Right ventricle myocardium inferior (tissue), 1 donor: ENCODE measurements at regions not wholly inside any gene's neighbourhood (a gene's known extent, or its start where the extent isn't known, plus 50 kb on each side); places are given as distances from the start of the nearest gene placed in this dataset.
"Not testable (repeated sequence)": the region's sequence is repeated elsewhere in the genome, so short reads cannot be mapped to it uniquely, and the experiment has no call there.

Source experiments
- ATAC-seq: fragments of 200-7000 bp; cut with Tn5 transposase; one replicate; pipeline ENCODE4 v1.9.1; 2020; ENCODE audit warnings: mild to moderate bottlenecking, moderate library complexity
- DNase-seq: peaks from one replicate; pipeline ENCODE4 v3.0.0; 2021; ENCODE audit errors: missing footprints
- intact Hi-C: fragments of 100-400 bp; cut with DNase I; formaldehyde crosslinking; loops from one replicate; pipeline ENCODE4 v1.11.0; 2022
- donor health status: DM: no; HTN: yes; CAD: no; lungs with severe emphysema.

DNA sequence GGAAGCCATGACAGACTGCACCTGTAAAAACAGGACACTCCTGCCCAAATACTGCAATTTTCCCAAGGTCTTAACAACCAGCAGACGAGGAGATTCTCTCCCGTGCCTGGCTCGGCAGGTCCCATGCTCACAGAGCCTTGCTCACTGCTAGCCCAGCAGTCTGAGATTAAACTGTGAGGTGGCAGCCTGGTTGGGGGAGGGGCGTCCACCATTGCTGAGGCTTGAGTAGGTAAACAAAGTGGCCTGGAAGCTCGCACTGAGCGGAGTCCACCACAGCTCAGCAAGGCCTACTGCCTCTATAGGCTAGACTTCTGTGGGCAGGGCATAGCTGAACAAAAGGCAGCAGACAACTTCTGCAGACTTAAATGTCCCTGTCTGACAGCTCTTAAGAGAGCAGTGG, 80.3 kb downstream of the ANXA5 start:
- peak; percentile 27 for DNase-seq
- ATAC-seq, intact Hi-C loops: not testable (repeated sequence)

DNA sequence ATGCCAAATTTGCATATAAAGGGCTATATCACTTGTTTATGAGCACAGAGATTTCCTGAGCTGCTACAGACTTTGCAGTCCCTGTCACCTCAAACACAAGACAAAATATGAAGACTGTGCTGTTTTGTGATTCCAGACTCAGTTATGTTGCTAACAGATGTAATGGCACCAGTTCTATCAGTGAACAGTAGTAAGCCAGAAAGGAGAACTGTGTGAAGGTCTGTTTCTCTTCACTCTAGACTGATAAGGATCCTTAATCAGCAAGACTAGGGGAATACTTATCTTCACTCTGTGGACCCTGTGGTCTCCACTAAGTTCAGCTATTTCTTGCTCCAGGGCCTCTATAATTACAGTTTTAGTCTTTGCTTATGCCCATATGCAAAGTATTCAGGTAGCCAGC, 82.7 kb downstream of the ANXA5 start:
- ATAC-seq (no peak), DNase-seq (no peak)
- intact Hi-C loops, result no loop called here

DNA sequence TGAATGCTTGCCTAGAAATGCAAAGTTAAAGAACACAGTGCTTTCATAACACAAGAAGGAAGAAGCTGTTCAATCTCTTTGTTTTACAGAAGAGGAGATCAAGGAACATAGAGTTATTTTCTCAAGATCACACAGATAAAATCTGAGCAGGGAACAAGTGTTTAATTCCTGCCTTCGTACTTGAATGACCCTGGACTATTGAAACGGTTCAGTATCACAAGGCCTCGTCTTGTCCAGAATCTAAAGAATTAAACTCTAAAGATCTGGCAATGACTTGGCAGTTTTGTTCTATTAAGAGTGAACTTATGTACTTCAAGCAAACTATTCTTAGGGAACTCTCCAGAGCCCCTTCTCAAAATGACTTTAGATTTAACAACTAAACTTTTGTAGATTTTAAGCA, 97.7 kb downstream of the ANXA5 start:
- intact Hi-C loops, result loop anchor here (5.0 kb wide), 1 partner anchor 137 kb away; no protein-coding TSS in a partner anchor
- no peak for DNase-seq
- no peak for ATAC-seq

DNA sequence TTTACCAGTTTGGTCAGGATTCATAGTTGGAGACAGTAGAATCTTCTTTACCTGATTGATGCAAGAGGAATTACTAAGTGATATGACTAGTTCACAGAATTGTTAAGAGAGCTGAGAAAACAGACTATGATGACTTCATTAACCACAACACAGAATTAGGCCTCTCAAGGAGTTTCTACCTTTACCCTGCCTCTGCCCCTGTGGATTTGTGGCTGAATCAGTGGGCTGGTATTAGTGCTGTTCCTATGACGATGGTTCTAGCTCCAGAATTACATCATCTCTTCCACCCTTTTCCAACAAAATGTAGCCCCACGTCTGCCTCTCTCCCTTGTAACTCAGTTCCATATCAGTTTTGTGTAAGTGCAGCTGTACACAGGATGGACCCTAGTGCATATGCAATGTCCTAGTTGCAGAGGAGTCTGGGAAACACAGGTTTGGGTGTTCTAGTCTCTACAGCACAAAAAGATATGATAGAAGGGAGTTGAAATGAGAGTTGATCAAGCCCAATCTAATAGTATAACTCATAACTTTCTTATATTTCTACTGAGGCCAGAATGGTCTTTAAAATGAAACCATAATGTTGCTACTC, 99.3 kb downstream of the ANXA5 start:
- DNase-seq, result no peak
- intact Hi-C loops, result loop anchor here (5.0 kb wide), 1 partner anchor 135 kb away; no protein-coding TSS in a partner anchor
- no peak for ATAC-seq

DNA sequence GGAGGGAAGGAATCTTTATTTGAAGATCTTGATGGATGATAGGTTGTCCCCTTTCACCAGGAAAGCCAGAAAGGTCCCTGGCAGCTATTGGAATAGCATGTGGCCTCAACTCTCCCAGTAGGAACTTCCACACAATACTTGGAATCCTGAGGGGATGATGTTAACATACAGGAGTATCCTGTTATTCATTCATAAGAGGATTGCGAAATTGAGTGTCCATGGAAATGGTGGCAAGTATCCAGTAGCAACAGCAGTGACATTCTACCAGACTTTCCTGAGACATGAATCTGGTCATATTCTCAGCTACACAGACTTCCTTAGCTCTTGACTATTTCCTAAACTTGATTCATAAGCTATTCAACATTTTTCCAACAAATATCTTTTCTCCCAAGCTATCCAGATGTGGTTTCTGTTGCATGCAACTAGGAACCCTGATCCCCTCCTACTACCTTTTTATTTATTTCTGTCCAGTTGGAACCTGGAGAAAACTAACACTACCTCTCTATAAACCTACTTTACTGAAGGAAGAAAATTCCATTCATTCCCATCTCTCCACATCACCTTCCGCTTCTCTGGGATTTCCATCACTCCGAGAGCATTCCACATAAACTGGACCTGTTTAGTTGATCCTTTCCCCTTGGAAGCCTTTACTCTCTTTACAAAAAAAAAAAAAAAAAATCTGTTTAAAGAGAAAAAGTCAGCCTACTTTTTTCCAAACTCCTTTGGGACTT, 101.8 kb downstream of the ANXA5 start:
- ATAC-seq (peak; percentile 95), DNase-seq (no peak)
- intact Hi-C loops, result loop anchor here (1.0 to 5.0 kb wide), 2 partner anchors 43 to 133 kb away; no protein-coding TSS in a partner anchor

DNA sequence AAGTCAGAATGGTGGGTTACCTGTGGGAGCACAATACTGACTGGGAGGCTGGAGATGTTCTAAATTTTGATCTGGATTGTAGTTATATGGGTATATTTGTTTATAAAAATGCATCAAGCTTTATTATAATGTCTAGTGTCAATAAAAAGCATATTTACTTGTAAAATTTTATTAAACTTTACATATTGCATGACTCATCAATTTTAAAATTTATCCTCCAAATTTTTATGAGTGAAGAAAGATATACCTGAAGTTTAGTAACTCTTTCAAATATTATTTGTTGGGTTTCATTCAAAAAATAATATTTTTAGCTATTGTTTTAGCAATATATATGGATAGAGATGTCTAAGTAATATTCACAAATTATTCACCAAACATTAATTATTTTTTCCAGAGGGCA, 103.0 kb downstream of the ANXA5 start:
- DNase-seq (no peak), ATAC-seq (no peak)
- intact Hi-C loops, result no loop called here

DNA sequence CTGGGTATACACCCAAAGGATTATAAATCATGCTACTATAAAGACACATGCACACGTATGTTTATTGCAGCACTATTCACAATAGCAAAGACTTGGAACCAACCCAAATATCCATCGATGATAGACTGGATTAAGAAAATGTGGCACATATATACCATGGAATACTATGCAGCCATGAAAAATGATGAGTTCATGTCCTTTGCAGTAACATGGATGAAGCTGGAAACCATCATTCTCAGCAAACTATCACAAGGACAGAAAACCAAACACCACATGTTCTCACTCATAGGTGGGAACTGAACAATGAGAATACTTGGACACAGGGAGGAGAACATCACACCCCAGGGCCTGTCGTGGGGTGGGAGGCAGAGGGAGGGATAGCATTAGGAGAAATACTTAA, 104.5 kb downstream of the ANXA5 start:
- ATAC-seq, DNase-seq, intact Hi-C loops: not testable (repeated sequence)

DNA sequence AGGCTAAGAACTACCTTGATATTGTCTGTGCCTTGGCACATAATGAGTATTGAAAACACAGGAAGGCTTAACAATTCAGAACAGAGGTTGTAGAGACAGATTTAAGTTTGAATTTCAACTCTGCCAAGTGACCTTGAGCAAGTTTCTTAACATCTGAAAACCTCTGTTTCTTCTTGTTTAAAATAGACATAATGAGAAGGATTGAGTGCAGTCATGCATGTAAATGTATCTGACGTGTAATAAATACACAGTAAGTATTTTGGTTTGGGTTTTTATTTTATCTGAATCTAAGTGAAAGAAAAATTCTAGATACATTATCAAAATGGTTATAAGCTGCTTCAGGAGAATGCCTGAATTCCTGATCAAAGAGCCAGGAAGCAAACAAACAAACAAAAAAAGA, 111.9 kb downstream of the ANXA5 start:
- intact Hi-C loops, result no loop called here
- DNase-seq (no peak), ATAC-seq (no peak)

DNA sequence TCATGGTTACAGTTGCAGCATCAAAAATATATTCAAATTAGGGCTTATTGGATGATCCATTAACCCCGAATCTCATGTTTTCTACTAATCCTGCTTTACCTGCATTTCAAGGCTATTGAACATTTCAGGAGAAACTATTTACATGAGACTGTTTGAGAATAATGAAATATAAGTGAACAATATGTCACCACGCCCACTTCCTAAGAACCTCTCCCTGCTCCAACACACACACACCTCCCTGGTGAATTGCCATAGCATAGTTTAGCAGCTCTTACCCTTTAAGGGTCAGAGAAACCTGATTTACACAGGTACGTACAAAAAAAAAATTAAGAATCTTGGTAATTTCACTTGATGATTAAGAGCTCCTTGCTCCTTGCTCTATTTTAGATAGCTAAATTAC, 113.4 kb downstream of the ANXA5 start:
- intact Hi-C loops, result no loop called here
- DNase-seq (no peak), ATAC-seq (no peak)

DNA sequence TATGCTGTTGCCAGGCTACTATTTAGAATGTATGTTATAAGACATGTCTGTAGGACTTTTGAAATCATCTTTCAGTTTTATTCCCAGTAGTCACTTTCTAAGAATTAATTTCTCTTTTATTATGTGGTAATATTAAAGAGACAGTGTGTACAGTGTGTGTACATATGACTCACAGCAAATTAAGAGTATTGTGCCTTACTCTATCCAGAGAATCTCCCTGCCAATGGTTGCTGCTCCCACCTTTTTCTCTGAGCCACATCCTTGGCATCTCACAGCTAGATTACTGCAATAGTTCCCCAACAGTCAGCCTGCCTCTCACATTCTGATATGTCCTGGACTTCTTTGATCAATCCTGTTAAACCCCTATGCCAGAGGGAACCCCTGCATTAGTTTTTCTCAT, 114.5 kb downstream of the ANXA5 start:
- intact Hi-C loops, result no loop called here
- DNase-seq (no peak), ATAC-seq (no peak)

DNA sequence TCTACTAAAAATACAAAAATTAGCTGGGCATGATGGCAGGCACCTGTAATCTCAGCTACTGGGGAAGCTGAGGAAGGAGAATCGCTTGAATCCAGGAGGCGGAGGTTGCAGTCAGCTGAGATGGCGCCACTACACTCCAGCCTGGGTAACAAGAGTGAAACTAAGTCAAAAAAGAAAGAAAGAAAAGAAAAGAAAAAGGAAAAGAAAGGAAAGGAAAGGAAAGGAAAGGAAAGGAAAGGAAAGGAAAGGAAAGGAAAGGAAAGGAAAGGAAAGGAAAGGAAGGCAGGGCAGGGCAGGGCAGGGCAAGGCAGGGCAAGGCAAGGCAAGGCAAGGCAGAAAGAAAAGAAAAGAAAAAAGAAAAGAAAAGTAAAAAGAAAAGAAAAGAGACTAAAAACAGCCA, 121.4 kb downstream of the ANXA5 start:
- intact Hi-C loops, ATAC-seq: not testable (repeated sequence)

DNA sequence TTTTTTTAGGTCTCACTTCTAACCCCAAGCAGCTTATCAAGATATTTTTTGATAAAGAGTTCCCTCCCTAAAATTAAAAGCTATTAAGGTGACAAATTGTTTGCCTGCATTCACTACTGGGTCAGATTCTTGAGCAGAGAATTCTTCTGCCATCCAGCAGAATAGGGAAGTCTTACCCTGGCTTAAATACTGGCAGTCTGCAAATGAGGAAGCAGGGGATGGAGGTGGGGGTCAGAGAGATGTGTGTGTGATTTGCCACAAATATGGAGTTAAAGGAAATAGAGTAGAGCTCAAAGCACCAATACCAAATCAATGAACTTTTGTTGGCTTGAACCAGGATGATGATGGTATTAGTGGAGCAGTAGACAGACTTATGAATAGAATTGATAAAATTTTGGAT, 122.2 kb downstream of the ANXA5 start:
- ATAC-seq, result no peak
- intact Hi-C loops, result no loop called here
- DNase-seq, result no peak

More for the DNA sequence above, 121.4 kb downstream of the ANXA5 start:
- not testable (repeated sequence) for DNase-seq

DNA sequence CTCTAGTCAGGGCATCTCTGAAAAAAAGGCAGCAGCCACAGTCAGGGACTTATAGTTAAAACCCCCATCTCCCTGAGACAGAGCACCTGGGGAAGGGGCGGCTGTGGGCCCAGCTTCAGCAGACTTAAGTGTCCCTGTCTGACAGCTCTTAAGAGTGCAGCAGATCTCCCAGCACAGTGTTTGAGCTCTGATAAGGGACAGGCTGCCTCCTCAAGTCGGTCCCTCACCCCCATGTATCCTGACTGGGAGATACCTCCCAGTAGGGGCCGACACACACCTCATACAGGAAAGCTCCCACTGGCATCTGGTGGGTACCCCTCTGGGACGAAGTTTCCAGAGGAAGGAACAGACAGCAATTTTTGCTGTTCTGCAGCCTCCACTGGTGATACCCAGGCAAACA, 129.0 kb downstream of the ANXA5 start:
- intact Hi-C loops, result no loop called here
- DNase-seq (no peak), ATAC-seq (no peak)

DNA sequence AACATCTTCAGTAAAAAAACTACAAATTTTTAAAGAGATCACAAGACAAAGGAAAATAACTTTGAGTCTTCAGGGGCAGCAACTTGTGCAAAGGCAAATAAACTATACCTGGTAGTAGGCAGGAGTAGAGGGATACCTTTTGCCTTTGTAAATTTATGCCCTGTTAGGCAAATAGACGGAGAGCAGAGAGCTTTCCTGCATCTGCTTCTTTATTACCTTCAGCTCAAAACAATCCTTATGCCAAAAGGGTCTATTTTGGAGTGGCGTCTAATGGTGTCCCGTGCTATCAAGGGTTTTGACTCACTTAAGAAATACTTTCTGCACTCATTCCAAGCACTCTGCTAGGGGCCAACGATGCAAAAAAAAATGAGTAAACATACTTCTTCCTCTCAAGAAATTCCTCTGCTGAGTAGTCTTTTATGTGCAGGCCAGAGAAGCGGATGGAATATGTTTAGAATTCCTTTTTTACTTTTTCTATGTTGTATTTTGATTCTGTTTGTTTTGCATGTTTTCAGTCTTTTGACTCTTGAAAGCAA, 131.9 kb downstream of the ANXA5 start:
- ATAC-seq, result no peak
- DNase-seq, result no peak
- intact Hi-C loops, result no loop called here

DNA sequence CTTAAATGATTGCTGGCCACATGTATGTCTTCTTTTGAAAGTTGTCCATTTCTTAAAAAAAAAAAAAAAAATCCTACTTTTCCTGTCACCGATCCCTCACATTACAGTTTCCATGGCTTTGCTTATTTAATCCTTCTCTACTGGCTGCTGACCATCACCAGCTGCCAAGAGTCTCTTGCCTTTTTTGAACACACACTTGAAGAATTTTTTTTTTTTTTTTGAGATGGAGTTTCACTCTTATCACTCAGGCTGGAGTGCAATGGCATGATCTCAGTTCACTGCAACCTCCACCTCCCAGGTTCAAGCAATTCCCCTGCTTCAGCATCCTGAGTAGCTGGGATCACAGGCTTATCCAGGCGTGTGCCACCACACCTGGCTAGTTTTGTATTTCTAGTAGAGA, 134.0 kb downstream of the ANXA5 start:
- intact Hi-C loops, result no loop called here

DNA sequence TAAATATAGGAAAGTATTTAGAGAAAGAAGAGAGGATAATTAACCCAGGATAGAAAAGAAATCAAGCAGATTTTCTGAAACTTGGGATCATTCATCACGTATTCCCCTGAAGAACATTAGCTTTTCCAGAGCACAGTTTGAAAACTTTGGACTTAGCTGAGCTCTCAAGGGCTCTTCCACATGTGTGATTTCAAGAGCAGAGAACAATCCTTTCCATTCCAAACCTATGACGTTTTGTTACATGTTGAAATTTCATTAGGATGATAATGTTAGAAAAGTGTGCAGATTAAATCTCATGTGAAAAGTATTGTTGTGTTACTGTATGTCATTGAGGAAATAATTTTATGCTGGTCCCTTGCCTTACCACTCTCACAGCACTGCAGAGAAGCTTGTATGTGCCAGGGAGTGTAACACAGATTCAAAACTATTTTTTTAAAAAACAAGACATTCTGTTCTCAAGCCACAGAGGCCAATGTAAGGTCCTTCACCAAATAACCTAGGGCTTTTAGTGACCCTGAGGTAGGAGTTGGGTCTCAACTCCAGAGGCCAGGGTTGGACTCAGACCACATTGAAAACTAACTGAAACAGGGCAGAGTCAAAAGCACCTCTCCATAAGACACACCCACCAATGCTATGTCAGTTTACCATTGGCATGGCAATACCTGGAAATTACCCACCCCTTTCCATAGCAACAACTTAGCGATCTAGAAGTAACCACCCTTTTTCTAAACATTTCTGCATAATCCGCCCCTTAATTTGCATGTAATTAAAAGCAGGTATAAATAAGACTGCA, 141.3 kb downstream of the ANXA5 start:
- intact Hi-C loops, result no loop called here
- ATAC-seq, result peak; percentile 84
- DNase-seq, result no peak

More for the DNA sequence above, 134.0 kb downstream of the ANXA5 start:
- DNase-seq (no peak), ATAC-seq (no peak)

DNA sequence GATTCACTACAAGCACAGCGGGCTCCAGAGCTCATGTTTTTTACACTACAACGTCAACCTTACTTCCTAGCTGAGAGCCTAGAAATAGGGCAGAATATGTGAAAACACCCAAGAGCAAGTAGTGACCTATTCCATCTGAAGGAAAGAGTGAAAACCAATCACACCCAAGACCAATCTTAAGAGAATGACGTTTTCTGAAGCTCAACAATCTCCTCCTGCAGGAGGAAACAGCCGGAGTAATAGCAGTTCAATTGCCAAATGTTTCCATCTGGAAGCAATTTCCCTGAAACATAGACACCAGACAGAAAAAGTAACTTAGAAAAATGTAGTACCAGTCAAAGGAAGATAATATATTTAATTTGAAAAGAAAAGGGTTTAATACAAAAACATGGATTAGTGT, 142.4 kb downstream of the ANXA5 start:
- no peak for DNase-seq
- intact Hi-C loops, result no loop called here
- peak; percentile 86 for ATAC-seq

DNA sequence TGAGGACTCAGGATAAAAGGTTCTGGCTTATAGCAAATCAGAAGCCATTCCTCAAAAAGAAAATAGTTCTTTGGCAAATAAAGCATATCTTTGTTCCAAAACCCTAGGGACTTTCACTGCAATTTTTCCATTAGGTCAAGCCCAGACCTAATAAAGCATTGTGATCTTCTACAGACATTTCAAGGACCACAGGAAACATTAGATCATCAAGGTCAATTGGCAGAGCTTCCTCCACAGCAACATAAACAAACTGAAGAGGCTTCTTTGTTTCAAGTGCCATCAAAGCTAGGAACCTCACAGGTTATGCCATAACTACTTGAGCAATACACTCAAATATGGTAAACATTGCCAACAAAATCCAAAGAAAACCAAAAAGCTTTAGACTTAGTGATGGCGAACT, 144.9 kb downstream of the ANXA5 start:
- no peak for DNase-seq
- intact Hi-C loops, result loop anchor here (1.0 kb wide), 1 partner anchor 43 kb away; no protein-coding TSS in a partner anchor
- no peak for ATAC-seq

DNA sequence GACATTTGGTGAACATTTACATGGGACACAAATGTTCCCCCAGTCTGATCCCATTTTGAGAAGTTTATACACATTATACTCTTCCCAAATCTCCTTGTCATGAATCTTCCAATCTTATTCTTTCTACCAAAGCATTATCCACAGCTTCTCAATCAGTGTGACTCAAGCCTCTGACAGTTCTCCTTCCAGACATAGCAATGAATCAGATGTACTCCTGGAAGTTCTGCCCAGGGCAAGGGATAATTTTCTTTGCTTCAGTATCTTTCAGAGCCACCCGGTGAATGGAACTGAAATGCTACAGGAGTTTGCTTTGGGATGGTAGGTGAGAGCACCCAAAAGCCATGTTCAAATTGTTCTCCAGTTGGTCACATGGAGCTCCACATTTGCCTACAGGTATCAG, 145.5 kb downstream of the ANXA5 start:
- intact Hi-C loops, result no loop called here
- DNase-seq (no peak), ATAC-seq (no peak)
